Chondrocyte (in vitro differentiated cells): ENCODE measurements at regions not wholly inside any gene's neighbourhood (a gene's known extent, or its start where the extent isn't known, plus 50 kb on each side); places are given as distances from the start of the nearest gene placed in this dataset.

Experiments used
- DNase-seq: peaks from one replicate; pipeline ENCODE4 v3.0.0; 2021; ENCODE audit warnings: mixed read lengths, low spot score
- H3K27ac Mint-ChIP-seq: one replicate; pipeline ENCODE4 v1.8.0; 2021; ENCODE audit warnings: mild to moderate bottlenecking, moderate library complexity, mixed read lengths; ENCODE audit not compliant: unreplicated experiment
- H3K27me3 Mint-ChIP-seq: 2 replicates; pipeline ENCODE4 v1.8.0; 2021; ENCODE audit warnings: low read depth, mixed read lengths
- H3K36me3 Mint-ChIP-seq: 2 replicates; pipeline ENCODE4 v1.8.0; 2021; ENCODE audit warnings: low read depth, mixed read lengths
- H3K4me1 Mint-ChIP-seq: 2 replicates; pipeline ENCODE4 v1.8.0; 2021; ENCODE audit warnings: low read depth, mild to moderate bottlenecking, mixed read lengths
- H3K4me3 Mint-ChIP-seq: one replicate; pipeline ENCODE4 v1.8.0; 2021; ENCODE audit warnings: mild to moderate bottlenecking, moderate library complexity, mixed read lengths; ENCODE audit not compliant: unreplicated experiment
- H3K9me3 Mint-ChIP-seq: 2 replicates; pipeline ENCODE4 v1.8.0; 2021; ENCODE audit warnings: low read depth, mixed read lengths
- TF ChIP-seq, protein P1 (sequence below): fragments of 200-600 bp; sonication (generic); IDR thresholded peaks from 2 replicates; pipeline ENCODE4 v1.5.0; 2021; ENCODE audit warnings: antibody characterized with exemption, mild to moderate bottlenecking, moderate library complexity

DNA sequence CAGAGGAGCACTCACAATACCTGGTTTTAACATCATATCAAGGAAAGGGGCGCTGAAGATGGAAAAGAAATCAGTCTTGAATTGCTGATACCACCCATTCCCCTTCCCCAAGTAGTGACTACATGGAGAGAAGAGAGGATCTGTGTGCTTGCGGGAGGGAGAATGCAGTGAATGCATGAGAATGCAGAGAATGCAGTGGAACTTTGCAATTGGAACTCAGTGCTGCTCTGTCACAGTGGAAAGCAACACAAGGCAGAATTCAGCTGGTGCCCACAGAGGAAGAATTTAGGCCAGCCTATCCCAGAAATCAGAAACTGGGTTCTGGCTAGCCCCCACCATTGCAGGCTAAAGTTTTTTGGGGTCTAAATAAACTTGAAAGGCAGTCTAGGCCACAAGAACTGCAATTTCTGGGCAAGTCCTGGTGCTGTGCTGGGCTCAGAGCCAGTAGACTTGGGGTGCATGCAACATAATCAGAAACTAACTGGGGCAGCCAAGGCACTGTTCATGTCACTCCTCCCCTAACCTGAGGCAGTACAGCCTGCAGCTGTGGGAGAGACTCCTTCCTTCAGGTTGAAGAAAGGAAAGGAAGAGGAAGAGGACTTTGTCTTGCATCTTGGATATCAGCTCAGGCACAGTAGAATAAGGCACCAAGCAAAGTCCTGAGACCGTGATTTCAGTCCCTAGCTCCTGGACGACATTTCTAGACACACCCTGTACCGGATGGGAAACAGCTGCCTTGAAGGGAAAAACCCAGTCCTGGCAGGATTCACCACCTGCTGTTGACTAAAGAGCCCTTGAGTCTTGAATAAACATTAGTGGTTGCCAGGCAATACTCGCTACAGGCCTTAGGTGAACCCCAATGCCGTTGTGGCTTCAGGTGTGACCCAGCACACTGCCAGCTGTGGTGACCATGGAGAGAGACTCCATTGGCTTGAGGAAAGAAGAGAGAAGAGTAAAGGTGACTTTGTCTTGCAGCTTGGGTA is 329.3 kb downstream of the TBL1XR1 start:
- Mint-ChIP-seq H3K36me3 (peaks cover 12% of the 10 kb centered on the region), H3K4me3 (no peak overlapping the region), H3K9me3 (peaks cover 8% of the 10 kb centered on the region), H3K4me1 (peaks cover 5% of the 10 kb centered on the region), H3K27me3 (no peaks in the 10 kb centered on the region), H3K27ac (no peak overlapping the region)
- DNase-seq, result no peak
- TF ChIP-seq, protein P1, sequence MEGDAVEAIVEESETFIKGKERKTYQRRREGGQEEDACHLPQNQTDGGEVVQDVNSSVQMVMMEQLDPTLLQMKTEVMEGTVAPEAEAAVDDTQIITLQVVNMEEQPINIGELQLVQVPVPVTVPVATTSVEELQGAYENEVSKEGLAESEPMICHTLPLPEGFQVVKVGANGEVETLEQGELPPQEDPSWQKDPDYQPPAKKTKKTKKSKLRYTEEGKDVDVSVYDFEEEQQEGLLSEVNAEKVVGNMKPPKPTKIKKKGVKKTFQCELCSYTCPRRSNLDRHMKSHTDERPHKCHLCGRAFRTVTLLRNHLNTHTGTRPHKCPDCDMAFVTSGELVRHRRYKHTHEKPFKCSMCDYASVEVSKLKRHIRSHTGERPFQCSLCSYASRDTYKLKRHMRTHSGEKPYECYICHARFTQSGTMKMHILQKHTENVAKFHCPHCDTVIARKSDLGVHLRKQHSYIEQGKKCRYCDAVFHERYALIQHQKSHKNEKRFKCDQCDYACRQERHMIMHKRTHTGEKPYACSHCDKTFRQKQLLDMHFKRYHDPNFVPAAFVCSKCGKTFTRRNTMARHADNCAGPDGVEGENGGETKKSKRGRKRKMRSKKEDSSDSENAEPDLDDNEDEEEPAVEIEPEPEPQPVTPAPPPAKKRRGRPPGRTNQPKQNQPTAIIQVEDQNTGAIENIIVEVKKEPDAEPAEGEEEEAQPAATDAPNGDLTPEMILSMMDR, result no peak

- Mint-ChIP-seq H3K9me3 (no peaks in the 10 kb centered on the region), H3K36me3 (peaks cover 8% of the 10 kb centered on the region), H3K4me1 (peaks cover 4% of the 10 kb centered on the region), H3K27ac (no peak overlapping the region), H3K4me3 (no peak overlapping the region), H3K27me3 (no peaks in the 10 kb centered on the region)
- DNase-seq, result no peak
- TF ChIP-seq, protein P1, result no peak
Measured at GRCh38 chr3:176861137-176861536, 336.1 kb downstream of the TBL1XR1 start.

DNA sequence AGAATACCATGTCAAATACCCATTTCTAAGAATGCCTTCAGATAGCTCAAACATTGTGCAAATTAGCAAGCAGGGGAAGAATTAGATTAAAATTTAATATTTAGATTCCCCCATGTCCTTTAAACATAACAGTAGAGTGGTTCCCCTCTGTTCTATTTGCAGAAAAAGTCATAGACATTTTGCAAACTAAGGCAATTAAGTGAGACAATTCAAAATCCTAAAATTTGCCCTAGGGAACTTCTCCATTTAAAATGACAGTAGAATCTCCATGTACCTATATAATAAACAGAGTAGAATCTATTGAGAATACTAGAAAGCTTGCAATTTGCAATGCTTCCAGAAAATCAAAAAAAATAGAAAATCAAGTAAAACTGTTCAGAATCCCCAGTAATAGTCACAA is 340.6 kb downstream of the TBL1XR1 start:
- DNase-seq, result no peak
- TF ChIP-seq, protein P1, result no peak
- Mint-ChIP-seq H3K4me1 (peaks cover 4% of the 10 kb centered on the region), H3K36me3 (peaks cover 2% of the 10 kb centered on the region), H3K27me3 (no peaks in the 10 kb centered on the region), H3K27ac (no peak overlapping the region), H3K9me3 (no peaks in the 10 kb centered on the region), H3K4me3 (no peak overlapping the region)

- H3K4me1 Mint-ChIP-seq, result peaks cover 3% of the 10 kb centered on the region
- no peak overlapping the region for H3K27ac Mint-ChIP-seq
- TF ChIP-seq, protein P1, result no peak
- H3K36me3 Mint-ChIP-seq, result peaks cover 2% of the 10 kb centered on the region
- H3K4me3 Mint-ChIP-seq, result no peak overlapping the region
- no peaks in the 10 kb centered on the region for H3K27me3 Mint-ChIP-seq
- no peaks in the 10 kb centered on the region for H3K9me3 Mint-ChIP-seq
- no peak for DNase-seq
Measured at GRCh38 chr3:176855901-176856486, 341.3 kb downstream of the TBL1XR1 start.

DNA sequence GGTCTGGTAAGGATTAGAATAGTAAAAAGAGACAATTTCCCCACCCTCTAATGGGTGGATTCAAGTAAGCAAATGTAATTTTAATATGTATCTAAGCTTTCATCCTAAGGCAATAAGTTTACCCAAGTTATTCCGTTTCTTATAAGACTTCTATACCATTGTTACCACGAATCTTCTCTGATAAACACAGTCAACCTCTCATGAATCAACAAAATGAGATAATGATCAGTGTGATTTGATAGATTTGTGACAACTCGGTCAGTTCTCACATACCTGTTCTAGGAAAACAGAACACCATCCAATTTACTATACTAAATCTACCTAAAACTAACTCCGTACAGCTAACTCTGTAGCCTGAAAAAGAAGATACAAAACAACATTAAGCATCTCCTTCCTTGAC is 342.1 kb downstream of the TBL1XR1 start:
- no peaks in the 10 kb centered on the region for H3K36me3 Mint-ChIP-seq
- no peak for DNase-seq
- TF ChIP-seq, protein P1, result no peak
- no peaks in the 10 kb centered on the region for H3K4me1 Mint-ChIP-seq
- H3K9me3 Mint-ChIP-seq, result no peaks in the 10 kb centered on the region
- no peaks in the 10 kb centered on the region for H3K27me3 Mint-ChIP-seq
- H3K4me3 Mint-ChIP-seq, result no peak overlapping the region
- no peak overlapping the region for H3K27ac Mint-ChIP-seq
